Chondrocyte (in vitro differentiated cells): ENCODE measurements at regions not wholly inside any gene's neighbourhood (a gene's known extent, or its start where the extent isn't known, plus 50 kb on each side); places are given as distances from the start of the nearest gene placed in this dataset.

ENCODE experiments used
- DNase-seq: peaks from one replicate; pipeline ENCODE4 v3.0.0; 2021; ENCODE audit warnings: mixed read lengths, low spot score
- H3K27ac Mint-ChIP-seq: one replicate; pipeline ENCODE4 v1.8.0; 2021; ENCODE audit warnings: mild to moderate bottlenecking, moderate library complexity, mixed read lengths; ENCODE audit not compliant: unreplicated experiment
- H3K27me3 Mint-ChIP-seq: 2 replicates; pipeline ENCODE4 v1.8.0; 2021; ENCODE audit warnings: low read depth, mixed read lengths
- H3K36me3 Mint-ChIP-seq: 2 replicates; pipeline ENCODE4 v1.8.0; 2021; ENCODE audit warnings: low read depth, mixed read lengths
- H3K4me1 Mint-ChIP-seq: 2 replicates; pipeline ENCODE4 v1.8.0; 2021; ENCODE audit warnings: low read depth, mild to moderate bottlenecking, mixed read lengths
- H3K4me3 Mint-ChIP-seq: one replicate; pipeline ENCODE4 v1.8.0; 2021; ENCODE audit warnings: mild to moderate bottlenecking, moderate library complexity, mixed read lengths; ENCODE audit not compliant: unreplicated experiment
- H3K9me3 Mint-ChIP-seq: 2 replicates; pipeline ENCODE4 v1.8.0; 2021; ENCODE audit warnings: low read depth, mixed read lengths
- TF ChIP-seq, protein P1 (sequence below): fragments of 200-600 bp; sonication (generic); IDR thresholded peaks from 2 replicates; pipeline ENCODE4 v1.5.0; 2021; ENCODE audit warnings: antibody characterized with exemption, mild to moderate bottlenecking, moderate library complexity

DNA sequence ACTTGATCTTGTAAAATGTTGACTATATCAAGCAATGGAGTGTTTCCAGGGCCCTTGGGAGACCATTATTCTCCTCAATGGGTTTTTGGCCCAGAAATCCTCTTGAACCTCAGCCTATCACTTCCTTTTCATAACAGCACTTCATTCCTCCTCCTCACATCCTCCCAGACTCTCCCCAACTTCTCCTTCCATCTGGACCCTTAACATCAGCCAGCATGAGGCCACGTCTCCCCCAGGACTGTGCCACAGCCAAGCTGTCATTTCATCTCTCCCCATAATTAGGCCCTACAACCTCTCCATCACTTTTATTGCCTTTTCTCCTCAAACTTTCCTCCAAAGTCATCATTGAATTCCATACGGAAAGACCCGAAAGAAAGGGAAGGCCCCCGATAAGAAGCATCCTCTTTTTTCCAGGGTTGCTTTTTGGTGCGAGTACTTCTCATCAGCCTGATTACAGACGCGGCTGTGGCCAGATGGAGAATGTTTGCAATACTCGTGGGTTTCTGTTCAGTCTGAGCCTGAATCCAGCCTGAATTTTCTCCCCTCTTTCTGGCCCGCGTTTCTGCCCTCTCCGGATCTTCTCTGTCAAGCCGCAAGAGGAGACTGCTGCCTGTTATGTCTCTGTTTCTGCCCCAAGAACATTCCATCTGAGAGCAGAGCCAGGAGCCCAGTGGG lies 52.7 kb upstream of the SLC25A33 start:
- no peak for DNase-seq
- no peak overlapping the region for H3K27ac Mint-ChIP-seq
- H3K36me3 Mint-ChIP-seq, result no peaks in the 10 kb centered on the region
- H3K4me1 Mint-ChIP-seq, result peaks cover 19% of the 10 kb centered on the region
- H3K27me3 Mint-ChIP-seq, result no peaks in the 10 kb centered on the region
- H3K9me3 Mint-ChIP-seq, result no peaks in the 10 kb centered on the region
- TF ChIP-seq, protein P1, sequence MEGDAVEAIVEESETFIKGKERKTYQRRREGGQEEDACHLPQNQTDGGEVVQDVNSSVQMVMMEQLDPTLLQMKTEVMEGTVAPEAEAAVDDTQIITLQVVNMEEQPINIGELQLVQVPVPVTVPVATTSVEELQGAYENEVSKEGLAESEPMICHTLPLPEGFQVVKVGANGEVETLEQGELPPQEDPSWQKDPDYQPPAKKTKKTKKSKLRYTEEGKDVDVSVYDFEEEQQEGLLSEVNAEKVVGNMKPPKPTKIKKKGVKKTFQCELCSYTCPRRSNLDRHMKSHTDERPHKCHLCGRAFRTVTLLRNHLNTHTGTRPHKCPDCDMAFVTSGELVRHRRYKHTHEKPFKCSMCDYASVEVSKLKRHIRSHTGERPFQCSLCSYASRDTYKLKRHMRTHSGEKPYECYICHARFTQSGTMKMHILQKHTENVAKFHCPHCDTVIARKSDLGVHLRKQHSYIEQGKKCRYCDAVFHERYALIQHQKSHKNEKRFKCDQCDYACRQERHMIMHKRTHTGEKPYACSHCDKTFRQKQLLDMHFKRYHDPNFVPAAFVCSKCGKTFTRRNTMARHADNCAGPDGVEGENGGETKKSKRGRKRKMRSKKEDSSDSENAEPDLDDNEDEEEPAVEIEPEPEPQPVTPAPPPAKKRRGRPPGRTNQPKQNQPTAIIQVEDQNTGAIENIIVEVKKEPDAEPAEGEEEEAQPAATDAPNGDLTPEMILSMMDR, result no peak
- H3K4me3 Mint-ChIP-seq, result no peak overlapping the region
